GM10248 (cell line): ENCODE measurements at regions not wholly inside any gene's neighbourhood (a gene's known extent, or its start where the extent isn't known, plus 50 kb on each side); places are given as distances from the start of the nearest gene placed in this dataset.

Source experiments
- CTCF ChIA-PET: fragments of 300-600 bp; sonication (Branson Sonifier 250); formaldehyde crosslinking; extraction: SDS; loops from one replicate; lab custom pipeline; 2021; ENCODE audit warnings: antibody characterized with exemption; lab: Yijun Ruan, JAX
- POLR2A ChIA-PET: fragments of 350-650 bp; sonication (Branson Sonifier 250); formaldehyde crosslinking; extraction: SDS; loops from one replicate; lab custom pipeline; 2020; ENCODE audit warnings: antibody characterized with exemption; lab: Yijun Ruan, JAX
- DNase-seq: peaks from one replicate; pipeline ENCODE4 v3.0.0; 2012; ENCODE audit errors: extremely low spot score
- CTCF ChIP-seq: IDR thresholded peaks from 2 replicates; pipeline ENCODE4 v1.5.1; 2012; ENCODE audit warnings: mild to moderate bottlenecking, low read depth; ENCODE audit errors: extremely low read depth, missing control alignments, control extremely low read depth

- no peak for TF ChIP-seq CTCF
- ChIA-PET CTCF (interaction anchor here (1.1 kb wide), 1 partner anchor 21 kb away, joined by 3 read pairs; no protein-coding TSS in a partner anchor), POLR2A (no interaction called here)
- DNase-seq, result no peak
These were observed 88.7 kb upstream of the PLXNC1 start for GRCh38 chr12:94059394-94060368.

GRCh38 chr12:94062194-94062593, 86.2 kb upstream of the PLXNC1 start:
- DNase-seq, result no peak
- TF ChIP-seq CTCF, result no peak
- CTCF ChIA-PET, result no interaction called here
- POLR2A ChIA-PET, result no interaction called here

GRCh38 chr12:94062796-94063635, 85.4 kb upstream of the PLXNC1 start:
- ChIA-PET CTCF (no interaction called here), POLR2A (no interaction called here)
- TF ChIP-seq CTCF, result no peak
- no peak for DNase-seq

- POLR2A ChIA-PET, result no interaction called here
- DNase-seq, result no peak
- TF ChIP-seq CTCF, result no peak
- CTCF ChIA-PET, result interaction anchor here (1.4 to 9.9 kb wide), 2 partner anchors 15 to 31 kb away, joined by 4 to 54 read pairs; no protein-coding TSS in a partner anchor
These were observed 77.9 kb upstream of the PLXNC1 start for GRCh38 chr12:94070520-94070919.

- POLR2A ChIA-PET, result no interaction called here
- CTCF ChIA-PET, result interaction anchor here (1.4 to 9.9 kb wide), 2 partner anchors 15 to 31 kb away, joined by 4 to 54 read pairs; no protein-coding TSS in a partner anchor
- TF ChIP-seq CTCF, result no peak
- DNase-seq, result no peak
These were observed 77.1 kb upstream of the PLXNC1 start for GRCh38 chr12:94071258-94071657.

- POLR2A ChIA-PET, result no interaction called here
- TF ChIP-seq CTCF, result no peak
- no peak for DNase-seq
- CTCF ChIA-PET, result interaction anchor here (1.2 to 9.9 kb wide), 2 partner anchors 8 to 28 kb away, joined by 4 to 54 read pairs; no protein-coding TSS in a partner anchor
These were observed 74.8 kb upstream of the PLXNC1 start for GRCh38 chr12:94073441-94074051.
